ENCODE measurements at regions not wholly inside any gene's neighbourhood (a gene's known extent, or its start where the extent isn't known, plus 50 kb on each side); places are given as distances from the start of the nearest gene placed in this dataset.
"Not testable (repeated sequence)": the region's sequence is repeated elsewhere in the genome, so short reads cannot be mapped to it uniquely, and the experiment has no call there.

- not testable (repeated sequence) for DNase-seq (ENCODE audit: low read depth, low spot score)
Measured at GRCh38 chr9:74424488-74424887, 72.6 kb upstream of the RORB start.

GRCh38 chr9:74431467-74431866, 65.7 kb upstream of the RORB start:
- DNase-seq (ENCODE audit: low read depth, low spot score) = no peak

- DNase-seq (ENCODE audit: low read depth, low spot score) = no peak
Measured at GRCh38 chr9:74443036-74443750, 53.9 kb upstream of the RORB start.

GRCh38 chr9:74444369-74444768, 52.8 kb upstream of the RORB start:
- DNase-seq (ENCODE audit: low read depth, low spot score) = no peak
